ENCODE measurements at regions not wholly inside any gene's neighbourhood (a gene's known extent, or its start where the extent isn't known, plus 50 kb on each side); places are given as distances from the start of the nearest gene placed in this dataset.

DNA sequence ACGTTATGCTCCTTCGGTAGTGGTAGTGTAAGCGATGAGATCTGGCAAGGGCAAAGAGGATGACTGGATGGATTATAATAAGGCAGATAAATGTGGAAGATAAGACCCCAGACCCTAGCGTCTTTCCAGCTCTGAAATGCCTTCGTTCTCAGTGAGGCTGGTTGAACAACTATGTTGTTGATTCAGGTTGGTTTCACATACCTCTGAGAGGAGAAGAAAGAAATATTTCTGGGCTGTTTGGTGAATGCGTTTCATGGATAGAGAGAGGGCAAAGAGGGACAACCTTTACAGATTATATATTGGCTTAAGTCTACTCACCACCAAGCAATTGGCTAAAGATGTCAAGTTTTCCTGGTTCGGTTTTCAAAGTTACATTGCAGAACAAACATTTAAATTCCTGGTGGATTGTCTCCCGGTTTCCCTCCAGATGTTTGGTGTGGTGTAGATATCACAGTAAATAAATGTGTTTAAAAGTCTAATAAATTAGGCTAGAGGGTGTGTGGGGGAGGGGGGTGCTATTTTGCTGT, 190.1 kb upstream of the GLI2 start:
- intact Hi-C loops (cut with DNase I): no loop called here
- H3K4me3 ChIP-seq: no peak overlapping the region
- TF ChIP-seq EP300 (IDR thresholded peaks at IDR 0.05) (no peak), CTCF (IDR thresholded peaks at IDR 0.05) (no peak), POLR2A (IDR thresholded peaks at IDR 0.05) (no peak)
- no peak for DNase-seq
- no peaks in the 10 kb centered on the region for H3K27me3 ChIP-seq
- H3K9me3 ChIP-seq: no peaks in the 10 kb centered on the region
- H3K4me1 ChIP-seq (ENCODE audit: insufficient read depth): peaks cover 5% of the 10 kb centered on the region
- 56 to 65% (median 59%) methylated on average over 8 of the region's 8 CpGs for WGBS, 3 donors
- no peaks in the 10 kb centered on the region for H3K36me3 ChIP-seq
- H3K27ac ChIP-seq: no peak overlapping the region

DNA sequence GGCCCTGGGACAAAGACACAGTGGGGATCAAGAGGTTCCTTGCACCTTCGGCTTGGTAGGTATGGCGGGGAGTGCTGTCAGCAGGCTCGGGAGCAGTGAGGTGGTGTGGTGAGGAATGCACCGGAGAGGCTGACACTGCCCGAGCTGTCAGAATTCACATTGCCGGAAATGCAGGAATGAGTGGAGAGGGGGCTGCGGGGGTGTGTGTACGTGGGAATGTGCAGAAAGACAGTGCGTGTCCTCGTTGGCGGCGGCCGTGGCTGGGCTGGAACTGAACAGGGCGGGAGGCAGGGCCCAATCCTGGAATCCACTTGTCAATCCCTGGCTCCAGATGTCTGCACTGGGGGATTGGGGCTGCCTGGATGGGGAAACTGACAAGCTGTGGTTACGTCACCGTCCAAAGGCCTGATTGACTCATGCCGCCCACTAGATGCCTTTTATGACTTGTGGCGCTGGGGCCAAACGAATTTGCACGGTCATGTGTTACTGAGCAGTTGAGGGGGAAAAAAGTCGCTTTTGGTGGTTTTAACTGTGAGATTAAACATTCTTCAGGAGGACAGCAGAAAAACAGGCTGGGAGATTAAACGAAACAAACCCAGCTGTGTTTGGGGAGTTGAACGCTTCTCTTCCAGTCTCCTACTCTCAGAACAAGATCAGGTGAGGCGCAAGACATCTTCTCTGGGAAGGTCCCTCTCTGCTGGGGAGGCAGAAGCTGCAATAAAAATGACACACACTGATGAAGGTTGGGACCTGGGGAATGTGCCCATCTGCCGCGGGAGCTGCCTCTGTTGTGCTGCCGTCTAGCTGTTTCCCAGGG, 189.4 kb upstream of the GLI2 start:
- Histone ChIP-seq H3K4me1 (ENCODE audit: insufficient read depth) (peaks cover 10% of the 10 kb centered on the region), H3K27me3 (no peaks in the 10 kb centered on the region), H3K36me3 (no peaks in the 10 kb centered on the region), H3K27ac (no peak overlapping the region), H3K9me3 (no peaks in the 10 kb centered on the region), H3K4me3 (no peak overlapping the region)
- intact Hi-C loops (cut with DNase I): no loop called here
- DNase-seq: peak in 1 of 5 donors; percentile 26
- TF ChIP-seq EP300 (IDR thresholded peaks at IDR 0.05): no peak
- TF ChIP-seq POLR2A (IDR thresholded peaks at IDR 0.05): no peak
- no peak for TF ChIP-seq CTCF (IDR thresholded peaks at IDR 0.05)
- WGBS, 3 donors: 21 to 31% (median 26%) methylated on average over 27 of the region's 27 CpGs

GRCh38 chr2:120546865-120547390, 188.7 kb upstream of the GLI2 start:
- TF ChIP-seq EP300 (IDR thresholded peaks at IDR 0.05) (no peak), POLR2A (IDR thresholded peaks at IDR 0.05) (no peak), CTCF (IDR thresholded peaks at IDR 0.05) (no peak)
- 86 to 90% (median 87%) methylated on average over 7 of the region's 7 CpGs for WGBS, 3 donors
- H3K27me3 ChIP-seq: no peaks in the 10 kb centered on the region
- no peak for DNase-seq
- no peak overlapping the region for H3K27ac ChIP-seq
- no peaks in the 10 kb centered on the region for H3K9me3 ChIP-seq
- intact Hi-C loops (cut with DNase I): no loop called here
- H3K4me1 ChIP-seq (ENCODE audit: insufficient read depth): peaks cover 10% of the 10 kb centered on the region
- H3K4me3 ChIP-seq: no peak overlapping the region
- H3K36me3 ChIP-seq: no peaks in the 10 kb centered on the region

GRCh38 chr2:120547662-120548061, 188.0 kb upstream of the GLI2 start:
- no peaks in the 10 kb centered on the region for H3K27me3 ChIP-seq
- no peaks in the 10 kb centered on the region for H3K9me3 ChIP-seq
- DNase-seq: no peak
- intact Hi-C loops (cut with DNase I): no loop called here
- H3K4me3 ChIP-seq: no peak overlapping the region
- TF ChIP-seq EP300 (IDR thresholded peaks at IDR 0.05): no peak
- no peak overlapping the region for H3K27ac ChIP-seq
- WGBS, 3 donors: 96 to 100% (median 97%) methylated on average over 1 of the region's 1 CpG
- peaks cover 13% of the 10 kb centered on the region for H3K4me1 ChIP-seq (ENCODE audit: insufficient read depth)
- H3K36me3 ChIP-seq: no peaks in the 10 kb centered on the region
